GM19328 (cell line): ENCODE measurements at regions not wholly inside any gene's neighbourhood (a gene's known extent, or its start where the extent isn't known, plus 50 kb on each side); places are given as distances from the start of the nearest gene placed in this dataset.

Experiments
- ATAC-seq: cut with Tn5 transposase; IDR thresholded peaks from one replicate; pipeline ENCODE4 v1.9.1; 2021; ENCODE audit warnings: mild to moderate bottlenecking, moderate library complexity; ENCODE audit not compliant: unreplicated experiment

- no peak for ATAC-seq
Measured at GRCh38 chr12:62130402-62130801, 129.8 kb upstream of the USP15 start.

- ATAC-seq: no peak
Measured at GRCh38 chr12:62130834-62131552, 129.2 kb upstream of the USP15 start.

- no peak for ATAC-seq
Measured at GRCh38 chr12:62133440-62133839, 126.8 kb upstream of the USP15 start.

GRCh38 chr12:62135553-62136200 lies 124.5 kb upstream of the USP15 start:
- no peak for ATAC-seq

GRCh38 chr12:62136496-62136895 lies 123.7 kb upstream of the USP15 start:
- no peak for ATAC-seq

GRCh38 chr12:62138527-62138926 lies 121.7 kb upstream of the USP15 start:
- no peak for ATAC-seq

- no peak for ATAC-seq
Measured at GRCh38 chr12:62146318-62146717, 113.9 kb upstream of the USP15 start.

- no peak for ATAC-seq
Measured at GRCh38 chr12:62158013-62158412, 102.2 kb upstream of the USP15 start.

- no peak for ATAC-seq
Measured at GRCh38 chr12:62158461-62159360, 101.5 kb upstream of the USP15 start.

- ATAC-seq: no peak
Measured at GRCh38 chr12:62162214-62162613, 98.0 kb upstream of the USP15 start.

GRCh38 chr12:62163368-62163767 lies 96.8 kb upstream of the USP15 start:
- no peak for ATAC-seq

GRCh38 chr12:62164036-62164435 lies 96.2 kb upstream of the USP15 start:
- no peak for ATAC-seq

GRCh38 chr12:62166525-62166924 lies 93.7 kb upstream of the USP15 start:
- ATAC-seq: no peak

GRCh38 chr12:62168411-62168810 lies 91.8 kb upstream of the USP15 start:
- ATAC-seq: no peak

GRCh38 chr12:62170241-62170640 lies 90.0 kb upstream of the USP15 start:
- ATAC-seq: no peak

GRCh38 chr12:62190689-62191490 lies 69.3 kb upstream of the USP15 start:
- no peak for ATAC-seq

- ATAC-seq: no peak
Measured at GRCh38 chr12:62191491-62192179, 68.6 kb upstream of the USP15 start.

GRCh38 chr12:62192180-62192902 lies 67.9 kb upstream of the USP15 start:
- peak; percentile 89 for ATAC-seq

- no peak for ATAC-seq
Measured at GRCh38 chr12:62192903-62193250, 67.3 kb upstream of the USP15 start.

GRCh38 chr12:62194031-62194430 lies 66.2 kb upstream of the USP15 start:
- no peak for ATAC-seq
